Fibroblast of lung (primary cell): ENCODE measurements at regions not wholly inside any gene's neighbourhood (a gene's known extent, or its start where the extent isn't known, plus 50 kb on each side); places are given as distances from the start of the nearest gene placed in this dataset.
"Not testable (repeated sequence)": the region's sequence is repeated elsewhere in the genome, so short reads cannot be mapped to it uniquely, and the experiment has no call there.

Experiments used
- DNase-seq, 2 donors: peaks; one replicate each; pipeline versions ENCODE4 v3.0.0 to v3.0.0-alpha.2; 2010; ENCODE audit warnings: low read depth in 2 of 2
- H2AFZ ChIP-seq: 2 replicates; pipeline ENCODE4 v1.5.1; 2012; ENCODE audit warnings: low read length, control low read depth, inconsistent platforms
- H3K27ac ChIP-seq: 2 replicates; pipeline ENCODE4 v1.5.1; 2011; ENCODE audit warnings: low read length, control low read depth; ENCODE audit not compliant: insufficient read depth
- H3K27me3 ChIP-seq: 2 replicates; pipeline ENCODE4 v1.5.1; 2011; ENCODE audit warnings: mild to moderate bottlenecking, low read length; ENCODE audit not compliant: control insufficient read depth, insufficient read depth
- H3K36me3 ChIP-seq: 2 replicates; pipeline ENCODE4 v1.5.1; 2011; ENCODE audit warnings: low read length; ENCODE audit not compliant: control insufficient read depth, insufficient read depth
- H3K4me1 ChIP-seq: 2 replicates; pipeline ENCODE4 v1.5.1; 2011; ENCODE audit warnings: low read length; ENCODE audit not compliant: control insufficient read depth, insufficient read depth; ENCODE audit errors: extremely low read depth
- H3K4me2 ChIP-seq: 2 replicates; pipeline ENCODE4 v1.5.1; 2011; ENCODE audit warnings: low read length, control low read depth; ENCODE audit not compliant: insufficient read depth; ENCODE audit errors: extremely low read depth
- H3K4me3 ChIP-seq, 4 experiments: fragments of 200-600 bp in 1 of 4; sonication (generic) in 1 of 4; replicated peaks in 1 of 4; 2 replicates each; pipeline ENCODE4 v1.5.1; 2011 to 2016; ENCODE audit warnings: low read length in 4 of 4, low read depth in 3 of 4, mild to moderate bottlenecking in 3 of 4, control low read depth in 2 of 4, inconsistent platforms in 1 of 4, mixed read lengths in 1 of 4; ENCODE audit not compliant: insufficient read depth in 1 of 4; ENCODE audit errors: control extremely low read depth in 1 of 4
- H3K79me2 ChIP-seq: 2 replicates; pipeline ENCODE4 v1.5.1; 2012; ENCODE audit warnings: mild to moderate bottlenecking, low read length, inconsistent platforms; ENCODE audit not compliant: control insufficient read depth, insufficient read depth
- H3K9ac ChIP-seq: 2 replicates; pipeline ENCODE4 v1.5.1; 2011; ENCODE audit warnings: mild to moderate bottlenecking, low read length, control low read depth; ENCODE audit not compliant: insufficient read depth
- H3K9me3 ChIP-seq: 2 replicates; pipeline ENCODE4 v1.5.1; 2012; ENCODE audit warnings: low read depth, low read length; ENCODE audit not compliant: control insufficient read depth, insufficient read depth
- H4K20me1 ChIP-seq: 2 replicates; pipeline ENCODE4 v1.5.1; 2011; ENCODE audit warnings: low read length; ENCODE audit not compliant: control insufficient read depth, insufficient read depth; ENCODE audit errors: extremely low read depth
- CTCF ChIP-seq, 2 donors: IDR thresholded peaks in 1 of 2; conservative IDR thresholded peaks in 1 of 2; 1 replicate in 1 of 2; 2 replicates in 1 of 2; pipeline ENCODE4 v1.5.1; 2011 to 2012; ENCODE audit warnings: low read length in 2 of 2, control low read depth in 1 of 2, inconsistent platforms in 1 of 2, low read depth in 1 of 2, mild to moderate bottlenecking in 1 of 2
- EZH2 ChIP-seq: IDR thresholded peaks from 2 replicates; pipeline ENCODE4 v1.5.1; 2012; ENCODE audit warnings: low read length, control low read depth, mild to moderate bottlenecking; ENCODE audit errors: missing control alignments

GRCh38 chr6:20269181-20269580, 56.9 kb upstream of the MBOAT1 start:
- Histone ChIP-seq H3K9ac (no peak overlapping the region), H3K27ac (no peak overlapping the region), H3K4me2 (no peak overlapping the region), H3K9me3 (no peaks in the 10 kb centered on the region), H3K27me3 (no peaks in the 10 kb centered on the region), H3K36me3 (no peaks in the 10 kb centered on the region), H2AFZ (no peak overlapping the region), H3K4me1 (no peaks in the 10 kb centered on the region), H3K4me3 (no peak overlapping the region), H3K79me2 (no peaks in the 10 kb centered on the region), H4K20me1 (no peaks in the 10 kb centered on the region)
- no peak for DNase-seq
- no peak for TF ChIP-seq EZH2
- TF ChIP-seq CTCF (conservative IDR thresholded peaks at IDR 0.05 in 1 of 2, IDR thresholded peaks at IDR 0.05 in 1 of 2; ENCODE audit: low read depth in 1 of 2, low read length in 2 of 2), result no peak

DNA sequence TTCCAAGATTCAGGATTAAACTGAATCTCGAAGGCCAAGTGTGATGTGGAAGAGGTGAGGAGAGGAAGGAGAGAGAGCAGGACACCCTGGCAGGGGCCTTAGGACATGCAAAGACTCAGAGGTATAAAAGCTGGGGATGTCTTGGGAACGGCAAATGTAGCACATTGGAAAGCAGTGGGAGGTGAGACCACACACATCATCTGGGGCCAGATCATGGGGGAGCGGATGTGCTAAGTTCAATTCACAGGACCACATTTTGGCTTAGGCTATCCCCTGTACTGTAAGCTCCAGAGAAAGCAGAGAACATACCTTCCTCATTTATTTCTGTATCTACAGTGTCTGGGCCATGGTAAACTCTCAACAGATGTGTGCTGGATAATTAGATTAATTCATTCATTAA, 59.5 kb upstream of the MBOAT1 start:
- Histone ChIP-seq H3K27ac (no peak overlapping the region), H3K4me1 (no peaks in the 10 kb centered on the region), H3K79me2 (no peaks in the 10 kb centered on the region), H3K4me3 (no peak overlapping the region), H3K27me3 (no peaks in the 10 kb centered on the region), H3K9me3 (no peaks in the 10 kb centered on the region), H3K9ac (no peak overlapping the region), H3K4me2 (no peak overlapping the region), H2AFZ (no peak overlapping the region), H3K36me3 (no peaks in the 10 kb centered on the region), H4K20me1 (no peaks in the 10 kb centered on the region)
- TF ChIP-seq EZH2 (no peak), CTCF (conservative IDR thresholded peaks at IDR 0.05 in 1 of 2, IDR thresholded peaks at IDR 0.05 in 1 of 2; ENCODE audit: low read depth in 1 of 2, low read length in 2 of 2) (no peak)
- no peak for DNase-seq

DNA sequence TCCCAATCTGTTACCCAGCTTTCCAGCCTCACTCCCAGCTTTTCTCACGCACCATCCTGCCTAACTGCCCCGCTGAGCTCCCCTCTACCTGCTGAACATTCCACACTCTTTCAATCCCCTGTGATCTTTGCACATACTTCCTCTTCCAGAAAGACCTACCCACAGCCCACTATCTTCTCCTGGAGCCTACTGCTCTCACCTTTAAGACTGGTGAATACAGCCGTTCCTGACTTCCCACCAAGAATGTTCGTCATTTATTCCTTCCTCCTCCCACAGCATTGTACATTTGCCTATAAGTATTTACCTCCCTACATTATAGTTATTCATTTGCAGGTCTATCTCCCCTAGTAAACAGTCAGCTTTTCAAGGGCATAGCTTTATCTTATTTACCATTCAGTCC, 61.9 kb upstream of the MBOAT1 start:
- Histone ChIP-seq H3K36me3 (no peaks in the 10 kb centered on the region), H4K20me1 (no peaks in the 10 kb centered on the region), H3K4me1 (no peaks in the 10 kb centered on the region), H3K27ac (no peak overlapping the region), H3K9me3 (no peaks in the 10 kb centered on the region), H3K4me3 (no peak overlapping the region), H3K79me2 (no peaks in the 10 kb centered on the region), H3K27me3 (peaks cover 2% of the 10 kb centered on the region), H3K9ac (no peak overlapping the region), H2AFZ (no peak overlapping the region), H3K4me2 (no peak overlapping the region)
- TF ChIP-seq CTCF (conservative IDR thresholded peaks at IDR 0.05 in 1 of 2, IDR thresholded peaks at IDR 0.05 in 1 of 2; ENCODE audit: low read depth in 1 of 2, low read length in 2 of 2) (no peak), EZH2 (no peak)
- no peak for DNase-seq

DNA sequence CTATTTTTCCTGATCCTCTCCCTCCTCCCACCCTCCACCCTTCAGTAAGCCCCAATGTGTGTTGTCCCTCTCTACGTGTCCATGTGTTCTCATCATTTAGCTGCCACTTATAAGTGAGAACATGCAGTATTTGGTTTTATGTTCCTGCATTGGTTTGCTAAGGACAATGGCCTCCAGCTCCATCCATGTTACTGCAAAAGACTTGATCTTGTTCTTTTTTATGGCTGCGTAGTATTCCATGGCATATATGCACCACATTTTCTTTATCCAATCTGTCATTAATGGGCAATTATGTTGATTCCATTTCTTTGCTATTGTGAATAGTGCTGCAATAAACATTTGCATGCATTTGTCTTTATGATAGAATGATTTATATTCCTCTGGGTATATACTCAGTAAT, 63.6 kb upstream of the MBOAT1 start:
- H3K4me3 ChIP-seq, H3K9ac ChIP-seq, DNase-seq, H3K27me3 ChIP-seq, H3K4me1 ChIP-seq, H4K20me1 ChIP-seq, H3K27ac ChIP-seq, H3K79me2 ChIP-seq, H3K9me3 ChIP-seq, H2AFZ ChIP-seq, H3K4me2 ChIP-seq, H3K36me3 ChIP-seq: not testable (repeated sequence)

DNA sequence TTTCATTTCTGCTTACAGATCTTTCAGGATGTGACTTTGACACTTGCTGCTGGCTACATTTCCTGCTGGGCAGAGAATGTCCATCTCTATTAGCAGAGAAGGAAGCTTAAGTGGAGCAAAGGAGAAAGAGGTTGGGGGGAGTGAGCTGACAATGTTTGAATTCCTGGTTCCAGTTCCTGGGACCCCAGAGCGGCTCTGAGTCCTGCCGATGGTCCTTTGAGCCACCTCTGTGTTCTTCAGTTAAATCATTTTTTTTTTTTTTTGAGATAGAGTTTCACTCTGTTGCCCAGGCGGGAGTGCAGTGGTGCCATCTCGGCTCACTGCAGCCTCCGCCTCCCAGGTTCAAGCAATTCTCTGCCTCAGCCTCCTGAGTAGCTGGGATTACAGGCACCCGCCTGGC, 65.5 kb upstream of the MBOAT1 start:
- not testable (repeated sequence) for H3K27ac ChIP-seq, H2AFZ ChIP-seq, H3K9ac ChIP-seq, H3K4me3 ChIP-seq, H3K79me2 ChIP-seq, H3K36me3 ChIP-seq, DNase-seq, H3K27me3 ChIP-seq, H3K9me3 ChIP-seq, H4K20me1 ChIP-seq, H3K4me1 ChIP-seq, H3K4me2 ChIP-seq
